IMR-90 (cell line): ENCODE measurements at regions not wholly inside any gene's neighbourhood (a gene's known extent, or its start where the extent isn't known, plus 50 kb on each side); places are given as distances from the start of the nearest gene placed in this dataset.

Experiments used
- ATAC-seq: fragments of 200-7000 bp; cut with Tn5 transposase; 2 replicates; pipeline ENCODE4 v1.9.1; 2020; ENCODE audit warnings: low read depth, mild to moderate bottlenecking, moderate library complexity
- BruUV-seq: library from RNA; stranded (reverse); fragments of 400-500 nt; replicated peaks from 2 replicates; lab custom pipeline; 2021; lab: Mats Ljungman, UMichigan
- CTCF ChIA-PET: fragments of 300-600 bp; formaldehyde crosslinking; extraction: SDS; loops from one replicate; lab custom pipeline; 2021; ENCODE audit warnings: antibody characterized with exemption; lab: Yijun Ruan, JAX
- POLR2A ChIA-PET: fragments of 300-600 bp; sonication (Branson Sonifier 250); formaldehyde crosslinking; loops from one replicate; lab custom pipeline; 2022; ENCODE audit warnings: antibody characterized with exemption; ENCODE audit not compliant: unreplicated experiment; lab: Charles Lee
- DNase-seq: peaks from one replicate; pipeline ENCODE4 v3.0.0; 2013
- H2AFZ ChIP-seq: replicated peaks from 2 replicates; pipeline ENCODE3; 2013; ENCODE audit warnings: low read length, mild to moderate bottlenecking; ENCODE audit not compliant: poor library complexity
- H2AK5ac ChIP-seq: 2 replicates; pipeline ENCODE4 v1.6.1; 2013; ENCODE audit warnings: low read depth, low read length, inconsistent platforms
- H2AK9ac ChIP-seq: replicated peaks from 2 replicates; pipeline ENCODE3; 2013; ENCODE audit warnings: mild to moderate bottlenecking, low read depth, low read length, moderate library complexity; ENCODE audit not compliant: poor library complexity
- H2BK120ac ChIP-seq: 2 replicates; pipeline ENCODE4 v1.6.1; 2013; ENCODE audit warnings: low read depth, low read length, inconsistent platforms
- H2BK15ac ChIP-seq: 3 replicates; pipeline ENCODE4 v1.6.1; 2013; ENCODE audit warnings: low read depth, low read length, inconsistent platforms
- H2BK20ac ChIP-seq: 2 replicates; pipeline ENCODE4 v1.6.1; 2013; ENCODE audit warnings: low read depth, mild to moderate bottlenecking, inconsistent platforms, low read length, moderate library complexity
- H2BK5ac ChIP-seq: 2 replicates; pipeline ENCODE4 v1.6.1; 2013; ENCODE audit warnings: mild to moderate bottlenecking, low read depth, low read length, inconsistent platforms; ENCODE audit not compliant: poor library complexity, severe bottlenecking
- H3K14ac ChIP-seq: replicated peaks from 2 replicates; pipeline ENCODE4 v1.6.1; 2013; ENCODE audit warnings: low read depth, low read length, inconsistent platforms
- H3K18ac ChIP-seq: 2 replicates; pipeline ENCODE4 v1.6.1; 2013; ENCODE audit warnings: low read depth, low read length, control low read depth
- H3K23ac ChIP-seq: 2 replicates; pipeline ENCODE4 v1.6.1; 2013; ENCODE audit warnings: low read depth, low read length, inconsistent platforms
- H3K27ac ChIP-seq: 2 replicates; pipeline ENCODE4 v1.5.1; 2013; ENCODE audit warnings: mild to moderate bottlenecking, control low read depth, low read length; ENCODE audit not compliant: insufficient read depth
- H3K27me3 ChIP-seq: 2 replicates; pipeline ENCODE4 v1.6.1; 2013; ENCODE audit warnings: low read length; ENCODE audit not compliant: control insufficient read depth, insufficient read depth
- H3K36me3 ChIP-seq: 2 replicates; pipeline ENCODE4 v1.6.1; 2013; ENCODE audit warnings: low read length, mixed read lengths; ENCODE audit not compliant: control insufficient read depth, insufficient read depth
- H3K4ac ChIP-seq: 2 replicates; pipeline ENCODE4 v1.6.1; 2013; ENCODE audit warnings: low read depth, low read length, inconsistent platforms
- H3K4me1 ChIP-seq: 2 replicates; pipeline ENCODE4 v1.6.1; 2013; ENCODE audit warnings: low read length, mixed read lengths; ENCODE audit not compliant: control insufficient read depth, insufficient read depth
- H3K4me2 ChIP-seq: 2 replicates; pipeline ENCODE4 v1.6.1; 2013; ENCODE audit warnings: low read depth, mild to moderate bottlenecking, control low read depth, low read length, moderate library complexity
- H3K4me3 ChIP-seq: 2 replicates; pipeline ENCODE4 v1.5.1; 2013; ENCODE audit warnings: low read depth, mild to moderate bottlenecking, control low read depth, low read length, moderate library complexity; ENCODE audit not compliant: insufficient read depth
- H3K56ac ChIP-seq: 2 replicates; pipeline ENCODE4 v1.6.1; 2013; ENCODE audit warnings: low read length, inconsistent platforms; ENCODE audit not compliant: insufficient read depth; ENCODE audit errors: extremely low read depth
- H3K79me1 ChIP-seq, 2 experiments: 2 replicates each; pipeline ENCODE4 v1.6.1; 2013; ENCODE audit warnings: low read length in 2 of 2, inconsistent platforms in 1 of 2, low read depth in 1 of 2
- H3K9ac ChIP-seq: 2 replicates; pipeline ENCODE4 v1.6.1; 2013; ENCODE audit warnings: low read depth, low read length, control low read depth
- H3K9me1 ChIP-seq: 2 replicates; pipeline ENCODE4 v1.6.1; 2013; ENCODE audit warnings: low read length, inconsistent platforms; ENCODE audit not compliant: insufficient read depth
- H3K9me3 ChIP-seq: 2 replicates; pipeline ENCODE4 v1.6.1; 2013; ENCODE audit warnings: low read length; ENCODE audit not compliant: control insufficient read depth, insufficient read depth
- H4K20me1 ChIP-seq: 2 replicates; pipeline ENCODE4 v1.6.1; 2013; ENCODE audit warnings: low read length, inconsistent platforms; ENCODE audit not compliant: insufficient read depth
- H4K5ac ChIP-seq: 2 replicates; pipeline ENCODE4 v1.6.1; 2013; ENCODE audit warnings: mild to moderate bottlenecking, low read depth, low read length, control low read depth
- H4K8ac ChIP-seq, 2 experiments: 2 replicates each; pipeline ENCODE4 v1.6.1; 2013; ENCODE audit warnings: low read depth in 2 of 2, low read length in 2 of 2, control low read depth in 1 of 2, inconsistent platforms in 1 of 2
- H4K91ac ChIP-seq: 2 replicates; pipeline ENCODE4 v1.6.1; 2013; ENCODE audit warnings: low read depth, low read length, inconsistent platforms; ENCODE audit not compliant: insufficient read depth
- CEBPB ChIP-seq: IDR thresholded peaks from 2 replicates; pipeline ENCODE4 v1.6.1; 2012; ENCODE audit warnings: low read depth, low read length, improper control_type of control experiment
- ELK1 ChIP-seq: fragments of 150-350 bp; IDR thresholded peaks from 2 replicates; pipeline ENCODE4 v1.6.1; 2016; ENCODE audit warnings: low read depth, mild to moderate bottlenecking, low read length, moderate library complexity, borderline replicate concordance
- FOS ChIP-seq: fragments of 150-350 bp; IDR thresholded peaks from 2 replicates; pipeline ENCODE4 v1.6.1; 2016; ENCODE audit warnings: low read depth, low read length
- MXI1 ChIP-seq: IDR thresholded peaks from 2 replicates; pipeline ENCODE4 v1.6.1; 2012; ENCODE audit warnings: low read depth, mild to moderate bottlenecking, low read length, moderate library complexity, borderline replicate concordance
- NFE2L2 ChIP-seq: fragments of 150-350 bp; IDR thresholded peaks from 2 replicates; pipeline ENCODE4 v1.6.1; 2016; ENCODE audit warnings: low read depth, mild to moderate bottlenecking, low read length
- POLR2A ChIP-seq: IDR thresholded peaks from 2 replicates; pipeline ENCODE4 v1.6.1; 2012; ENCODE audit warnings: mild to moderate bottlenecking, low read depth, low read length
- RAD21 ChIP-seq: IDR thresholded peaks from 2 replicates; pipeline ENCODE4 v1.6.1; 2012; ENCODE audit warnings: low read length, improper control_type of control experiment
- USF2 ChIP-seq: fragments of 150-350 bp; IDR thresholded peaks from 2 replicates; pipeline ENCODE4 v1.6.1; 2017; ENCODE audit warnings: mild to moderate bottlenecking, antibody characterized with exemption, low read length, low read depth
- WGBS, 2 experiments: methylation state at CpG; one replicate each; pipeline versions ENCODE4 v1.1.5 to v1.1.7; 2013; ENCODE audit warnings: missing lambda C conversion rate in 2 of 2; ENCODE audit not compliant: insufficient read length in 1 of 2; ENCODE audit errors: extremely low coverage in 2 of 2; 5-methylcytosine and 5-hydroxymethylcytosine counted together
- dilution Hi-C: fragments of 300-500 bp; cut with HindIII; formaldehyde crosslinking; loops from one replicate; pipeline ENCODE4 v1.14.3; 2018; ENCODE audit warnings: low sequenced_read_pairs; ENCODE audit not compliant: unreplicated experiment
- in situ Hi-C: fragments of 300-500 bp; cut with MboI; formaldehyde crosslinking; loops from 3 replicates; pipeline ENCODE4 v1.14.3; 2019; ENCODE audit warnings: low sequenced_read_pairs, inconsistent platforms, mixed read lengths
- intact Hi-C: fragments of 100-400 bp; cut with micrococcal nuclease; formaldehyde crosslinking; loops from 2 replicates; pipeline ENCODE4 v1.10.0; 2022

DNA sequence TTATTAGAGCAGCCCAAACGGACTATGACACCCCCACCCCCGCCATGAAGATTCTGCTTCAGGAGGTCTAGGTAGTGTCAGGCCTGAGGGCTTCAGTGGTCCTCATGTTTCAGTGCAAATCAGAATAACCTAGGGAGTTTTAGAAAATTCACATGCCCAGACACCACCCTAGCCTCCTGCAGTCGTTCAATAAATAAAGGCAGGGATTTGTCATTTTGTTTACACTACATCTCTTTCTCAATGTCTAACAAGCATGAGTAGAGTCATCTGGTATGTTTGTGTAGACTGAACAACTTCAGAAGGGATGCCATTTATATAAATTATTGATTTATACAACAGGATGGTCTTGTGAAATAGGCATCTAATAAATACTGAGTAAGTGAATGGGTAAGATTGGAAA, 112.1 kb upstream of the SERPINE2 start:
- intact Hi-C loops = no loop called here
- dilution Hi-C loops = no loop called here
- CTCF ChIA-PET = no interaction called here

More for the DNA sequence above, 112.1 kb upstream of the SERPINE2 start:
- Histone ChIP-seq H3K56ac (peak overlapping the region; percentile 73; the same call in 1 of the 2 replicates), H3K4me3 (no peak overlapping the region), H3K4me1 (peaks cover 18% of the 10 kb centered on the region), H3K23ac (peak overlapping the region; percentile 55; the same call in 1 of the 2 replicates), H3K4me2 (no peak overlapping the region), H3K18ac (peak overlapping the region; percentile 96), H2BK5ac (peak overlapping the region; percentile 40), H2BK15ac (peak overlapping the region; percentile 79), H3K79me1 (0 out of 4 replicates have a peak, but pooled peaks cover 0 to 3% of the 10 kb centered on the region in 2 experiments), H2AK9ac (no peak overlapping the region), H3K9me1 (peaks cover 19% of the 10 kb centered on the region), H3K9me3 (no peaks in the 10 kb centered on the region), H3K27ac (peak overlapping the region; percentile 91), H3K4ac (peak overlapping the region; percentile 93), H4K8ac (peak overlapping the region; percentile 57 to 69; a peak in 3 of 4 replicates), H2BK20ac (peak overlapping the region; percentile 97; the same call in 1 of the 2 replicates), H2BK120ac (peak overlapping the region; percentile 93), H3K14ac (peak overlapping the region; percentile 83; the same call in 1 of the 2 replicates), H2AK5ac (peak overlapping the region; percentile 95; the same call in 1 of the 2 replicates), H3K9ac (no peak overlapping the region), H3K27me3 (no peaks in the 10 kb centered on the region), H4K91ac (peak overlapping the region; percentile 84; the same call in 1 of the 2 replicates), H4K20me1 (no peaks in the 10 kb centered on the region), H3K36me3 (no peaks in the 10 kb centered on the region), H4K5ac (peak overlapping the region; percentile 92), H2AFZ (no peak overlapping the region)
- no CpG with 5 or more reads among the region's 3 CpGs for WGBS, 2 experiments
- ATAC-seq = peak; percentile 75
- DNase-seq = peak; percentile 69
- TF ChIP-seq ELK1 (no peak), USF2 (no peak), CEBPB (peak; percentile 67), FOS (peak; percentile 26; the same call in 1 of the 2 replicates), POLR2A (no peak), MXI1 (no peak), NFE2L2 (no peak), RAD21 (no peak)
- POLR2A ChIA-PET = no interaction called here
- in situ Hi-C loops = no loop called here
- no TSS peak for BruUV-seq
